ENCODE measurements at regions not wholly inside any gene's neighbourhood (a gene's known extent, or its start where the extent isn't known, plus 50 kb on each side); places are given as distances from the start of the nearest gene placed in this dataset.

GRCh38 chr9:88678431-88678830, 143.5 kb downstream of the NXNL2 start:
- no peak overlapping the region for H3K27ac ChIP-seq (ENCODE audit: insufficient read depth, low read depth, low read length, poor library complexity, severe bottlenecking)
- no peak overlapping the region for H3K4me3 ChIP-seq (ENCODE audit: insufficient read depth, low read depth, low read length)
- H3K27me3 ChIP-seq (ENCODE audit: control insufficient read depth, insufficient read depth, low read length, poor library complexity, severe bottlenecking): no peaks in the 10 kb centered on the region
- no peaks in the 10 kb centered on the region for H3K9me3 ChIP-seq (ENCODE audit: control insufficient read depth, low read length)
- WGBS, 2 experiments: 93 to 95% methylated on average over 4 of the region's 4 CpGs
- no peaks in the 10 kb centered on the region for H3K4me1 ChIP-seq (ENCODE audit: control insufficient read depth, insufficient read depth, low read length)
- no peaks in the 10 kb centered on the region for H3K36me3 ChIP-seq (ENCODE audit: control insufficient read depth, insufficient read depth, low read length)

DNA sequence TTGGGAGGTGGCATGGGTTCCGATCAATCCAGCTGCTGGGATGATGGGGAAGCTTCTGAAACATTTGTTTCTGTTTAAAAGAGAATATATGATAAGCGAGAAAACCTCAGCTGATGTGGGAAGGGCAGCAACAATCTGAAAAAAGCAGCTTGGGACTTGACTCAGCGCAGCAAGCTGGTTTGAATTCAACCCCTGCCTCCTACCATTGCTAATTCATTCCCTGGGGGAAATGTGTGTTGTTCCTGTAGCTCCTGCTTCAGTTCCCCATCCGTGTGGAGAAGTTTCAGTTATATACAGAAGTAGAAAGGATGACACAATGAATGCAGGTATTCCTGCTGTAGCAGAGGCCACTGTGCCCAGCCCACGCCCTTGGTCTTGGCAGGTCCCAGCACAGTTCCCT, 145.1 kb downstream of the NXNL2 start:
- no peak overlapping the region for H3K27ac ChIP-seq (ENCODE audit: insufficient read depth, low read depth, low read length, poor library complexity, severe bottlenecking)
- no peaks in the 10 kb centered on the region for H3K4me1 ChIP-seq (ENCODE audit: control insufficient read depth, insufficient read depth, low read length)
- H3K36me3 ChIP-seq (ENCODE audit: control insufficient read depth, insufficient read depth, low read length): no peaks in the 10 kb centered on the region
- no peaks in the 10 kb centered on the region for H3K27me3 ChIP-seq (ENCODE audit: control insufficient read depth, insufficient read depth, low read length, poor library complexity, severe bottlenecking)
- no peaks in the 10 kb centered on the region for H3K9me3 ChIP-seq (ENCODE audit: control insufficient read depth, low read length)
- 90% methylated on average over 5 of the region's 5 CpGs for WGBS, 2 experiments
- no peak overlapping the region for H3K4me3 ChIP-seq (ENCODE audit: insufficient read depth, low read depth, low read length)

- H3K36me3 ChIP-seq (ENCODE audit: control insufficient read depth, insufficient read depth, low read length): no peaks in the 10 kb centered on the region
- no peak overlapping the region for H3K4me3 ChIP-seq (ENCODE audit: insufficient read depth, low read depth, low read length)
- WGBS, 2 experiments: 92 to 93% methylated on average over 7 to 8 of the region's 8 CpGs
- H3K27me3 ChIP-seq (ENCODE audit: control insufficient read depth, insufficient read depth, low read length, poor library complexity, severe bottlenecking): no peaks in the 10 kb centered on the region
- H3K4me1 ChIP-seq (ENCODE audit: control insufficient read depth, insufficient read depth, low read length): no peaks in the 10 kb centered on the region
- H3K9me3 ChIP-seq (ENCODE audit: control insufficient read depth, low read length): no peaks in the 10 kb centered on the region
- no peak overlapping the region for H3K27ac ChIP-seq (ENCODE audit: insufficient read depth, low read depth, low read length, poor library complexity, severe bottlenecking)
Observed at GRCh38 chr9:88680505-88681160, 145.7 kb downstream of the NXNL2 start.

- no peaks in the 10 kb centered on the region for H3K36me3 ChIP-seq (ENCODE audit: control insufficient read depth, insufficient read depth, low read length)
- H3K27ac ChIP-seq (ENCODE audit: insufficient read depth, low read depth, low read length, poor library complexity, severe bottlenecking): no peak overlapping the region
- H3K4me1 ChIP-seq (ENCODE audit: control insufficient read depth, insufficient read depth, low read length): no peaks in the 10 kb centered on the region
- no peak overlapping the region for H3K4me3 ChIP-seq (ENCODE audit: insufficient read depth, low read depth, low read length)
- WGBS, 2 experiments: 91 to 93% methylated on average over 8 of the region's 8 CpGs
- H3K9me3 ChIP-seq (ENCODE audit: control insufficient read depth, low read length): no peaks in the 10 kb centered on the region
- no peaks in the 10 kb centered on the region for H3K27me3 ChIP-seq (ENCODE audit: control insufficient read depth, insufficient read depth, low read length, poor library complexity, severe bottlenecking)
Observed at GRCh38 chr9:88681434-88681833, 146.5 kb downstream of the NXNL2 start.

GRCh38 chr9:88682431-88682831, 147.5 kb downstream of the NXNL2 start:
- Histone ChIP-seq H3K27ac (ENCODE audit: insufficient read depth, low read depth, low read length, poor library complexity, severe bottlenecking) (no peak overlapping the region), H3K36me3 (ENCODE audit: control insufficient read depth, insufficient read depth, low read length) (no peaks in the 10 kb centered on the region), H3K27me3 (ENCODE audit: control insufficient read depth, insufficient read depth, low read length, poor library complexity, severe bottlenecking) (no peaks in the 10 kb centered on the region), H3K4me3 (ENCODE audit: insufficient read depth, low read depth, low read length) (no peak overlapping the region), H3K4me1 (ENCODE audit: control insufficient read depth, insufficient read depth, low read length) (no peaks in the 10 kb centered on the region), H3K9me3 (ENCODE audit: control insufficient read depth, low read length) (no peaks in the 10 kb centered on the region)
- 92 to 93% methylated on average over 12 of the region's 12 CpGs for WGBS, 2 experiments

- Histone ChIP-seq H3K4me3 (ENCODE audit: insufficient read depth, low read depth, low read length) (no peak overlapping the region), H3K27me3 (ENCODE audit: control insufficient read depth, insufficient read depth, low read length, poor library complexity, severe bottlenecking) (no peaks in the 10 kb centered on the region), H3K4me1 (ENCODE audit: control insufficient read depth, insufficient read depth, low read length) (no peaks in the 10 kb centered on the region), H3K27ac (ENCODE audit: insufficient read depth, low read depth, low read length, poor library complexity, severe bottlenecking) (no peak overlapping the region), H3K9me3 (ENCODE audit: control insufficient read depth, low read length) (no peaks in the 10 kb centered on the region), H3K36me3 (ENCODE audit: control insufficient read depth, insufficient read depth, low read length) (no peaks in the 10 kb centered on the region)
- 78 to 81% methylated on average over 8 of the region's 8 CpGs for WGBS, 2 experiments
Observed at GRCh38 chr9:88684046-88684445, 149.1 kb downstream of the NXNL2 start.

DNA sequence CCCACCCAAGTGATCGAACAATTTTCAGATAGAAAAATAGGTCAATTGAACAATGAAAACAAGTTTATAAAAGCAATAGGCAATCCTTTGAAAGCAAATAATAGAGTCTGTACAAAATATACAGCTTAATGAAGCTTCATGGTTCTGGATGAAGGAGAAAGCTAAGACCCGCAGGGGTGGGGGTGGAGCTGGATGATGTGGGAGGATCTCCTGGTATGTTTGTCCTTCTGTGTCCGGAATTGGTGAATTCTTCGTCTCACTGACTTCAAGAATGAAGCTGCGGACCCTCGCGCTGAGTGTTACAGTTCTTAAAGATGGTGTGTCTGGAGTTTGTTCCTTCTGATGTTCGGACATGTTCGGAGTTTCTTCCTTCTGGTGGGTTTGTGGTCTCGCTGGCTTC, 149.9 kb downstream of the NXNL2 start:
- Histone ChIP-seq H3K27ac (ENCODE audit: insufficient read depth, low read depth, low read length, poor library complexity, severe bottlenecking) (no peak overlapping the region), H3K9me3 (ENCODE audit: control insufficient read depth, low read length) (peaks cover 3% of the 10 kb centered on the region), H3K36me3 (ENCODE audit: control insufficient read depth, insufficient read depth, low read length) (no peaks in the 10 kb centered on the region), H3K27me3 (ENCODE audit: control insufficient read depth, insufficient read depth, low read length, poor library complexity, severe bottlenecking) (no peaks in the 10 kb centered on the region), H3K4me1 (ENCODE audit: control insufficient read depth, insufficient read depth, low read length) (no peaks in the 10 kb centered on the region), H3K4me3 (ENCODE audit: insufficient read depth, low read depth, low read length) (no peak overlapping the region)
- WGBS, 2 experiments: 89 to 91% methylated on average over 9 to 10 of the region's 10 CpGs

GRCh38 chr9:88685966-88686365, 151.0 kb downstream of the NXNL2 start:
- no peaks in the 10 kb centered on the region for H3K4me1 ChIP-seq (ENCODE audit: control insufficient read depth, insufficient read depth, low read length)
- H3K4me3 ChIP-seq (ENCODE audit: insufficient read depth, low read depth, low read length): no peak overlapping the region
- H3K9me3 ChIP-seq (ENCODE audit: control insufficient read depth, low read length): peaks cover 3% of the 10 kb centered on the region
- H3K36me3 ChIP-seq (ENCODE audit: control insufficient read depth, insufficient read depth, low read length): no peaks in the 10 kb centered on the region
- 93 to 95% methylated on average over 22 of the region's 22 CpGs for WGBS, 2 experiments
- H3K27me3 ChIP-seq (ENCODE audit: control insufficient read depth, insufficient read depth, low read length, poor library complexity, severe bottlenecking): no peaks in the 10 kb centered on the region
- H3K27ac ChIP-seq (ENCODE audit: insufficient read depth, low read depth, low read length, poor library complexity, severe bottlenecking): no peak overlapping the region

DNA sequence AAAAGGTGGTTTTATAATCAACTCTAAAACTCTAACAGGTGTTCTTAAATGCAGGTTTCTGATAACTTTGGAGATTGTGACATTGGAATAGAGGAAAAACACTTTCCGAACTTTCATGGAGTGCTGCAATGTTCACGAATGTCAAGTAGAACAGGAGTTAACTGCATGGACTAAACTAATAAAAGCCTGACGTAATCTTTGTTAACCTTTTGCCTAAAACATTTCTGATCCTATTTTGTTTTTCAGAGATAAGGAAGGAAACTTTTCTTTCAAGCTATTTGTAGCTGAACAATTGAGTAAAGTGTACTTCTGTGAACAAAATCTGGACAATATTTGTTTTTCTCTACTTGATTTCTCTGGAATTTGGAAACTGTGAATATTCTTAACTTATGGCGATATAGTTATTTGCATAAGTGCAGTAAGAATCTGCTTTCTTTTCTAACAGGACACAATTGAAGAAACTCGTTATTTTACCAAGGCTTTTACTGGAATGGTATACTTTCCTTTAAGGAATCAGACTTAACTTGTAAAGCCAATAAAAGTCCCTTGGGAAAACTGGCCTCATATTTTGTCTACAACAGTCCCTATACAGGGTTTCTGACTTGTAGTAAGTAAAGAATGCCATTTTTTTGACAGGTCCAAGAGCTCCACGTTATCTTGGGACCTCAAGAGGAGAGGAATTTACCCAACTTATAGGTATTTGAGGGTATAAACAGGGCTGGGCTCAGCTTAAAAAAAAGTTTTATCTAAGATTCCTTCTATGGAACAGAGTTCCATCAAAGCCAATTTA, 154.7 kb downstream of the NXNL2 start:
- H3K36me3 ChIP-seq (ENCODE audit: control insufficient read depth, insufficient read depth, low read length): no peaks in the 10 kb centered on the region
- H3K27ac ChIP-seq (ENCODE audit: insufficient read depth, low read depth, low read length, poor library complexity, severe bottlenecking): no peak overlapping the region
- WGBS, 2 experiments: 93 to 96% methylated on average over 6 of the region's 6 CpGs
- no peaks in the 10 kb centered on the region for H3K4me1 ChIP-seq (ENCODE audit: control insufficient read depth, insufficient read depth, low read length)
- H3K4me3 ChIP-seq (ENCODE audit: insufficient read depth, low read depth, low read length): no peak overlapping the region
- peaks cover 3% of the 10 kb centered on the region for H3K9me3 ChIP-seq (ENCODE audit: control insufficient read depth, low read length)
- H3K27me3 ChIP-seq (ENCODE audit: control insufficient read depth, insufficient read depth, low read length, poor library complexity, severe bottlenecking): no peaks in the 10 kb centered on the region

DNA sequence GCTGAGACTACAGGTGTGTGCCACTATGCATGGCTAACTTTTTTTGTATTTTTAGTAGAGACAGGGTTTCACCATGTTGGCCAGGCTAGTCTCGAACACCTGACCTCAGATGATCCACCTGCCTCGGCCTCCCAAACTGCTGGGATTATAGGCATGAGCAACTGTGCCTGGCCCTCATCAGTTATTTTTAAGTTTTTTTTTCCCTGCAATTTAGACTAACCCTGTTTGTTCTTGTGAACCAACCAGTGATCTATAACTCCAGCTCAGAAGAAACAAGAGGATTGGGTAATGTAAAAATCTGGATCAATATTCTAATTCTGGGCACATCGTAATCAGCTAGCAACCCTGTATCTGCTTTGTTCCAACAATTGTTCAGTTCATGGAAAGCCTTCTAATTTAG, 155.7 kb downstream of the NXNL2 start:
- 91% methylated on average over 3 of the region's 3 CpGs for WGBS, 2 experiments
- H3K27ac ChIP-seq (ENCODE audit: insufficient read depth, low read depth, low read length, poor library complexity, severe bottlenecking): no peak overlapping the region
- H3K9me3 ChIP-seq (ENCODE audit: control insufficient read depth, low read length): peaks cover 3% of the 10 kb centered on the region
- H3K36me3 ChIP-seq (ENCODE audit: control insufficient read depth, insufficient read depth, low read length): no peaks in the 10 kb centered on the region
- no peaks in the 10 kb centered on the region for H3K27me3 ChIP-seq (ENCODE audit: control insufficient read depth, insufficient read depth, low read length, poor library complexity, severe bottlenecking)
- H3K4me3 ChIP-seq (ENCODE audit: insufficient read depth, low read depth, low read length): no peak overlapping the region
- H3K4me1 ChIP-seq (ENCODE audit: control insufficient read depth, insufficient read depth, low read length): no peaks in the 10 kb centered on the region
